NCI-H510A treated with DMSO at 0.1 percent for 48 hours (cell line): ENCODE measurements at regions not wholly inside any gene's neighbourhood (a gene's known extent, or its start where the extent isn't known, plus 50 kb on each side); places are given as distances from the start of the nearest gene placed in this dataset.
"Not testable (repeated sequence)": the region's sequence is repeated elsewhere in the genome, so short reads cannot be mapped to it uniquely, and the experiment has no call there.

ENCODE experiments used
- DNase-seq: peaks from one replicate; lab custom pipeline; 2025; lab: John Stamatoyannopoulos, UW

- DNase-seq, result no peak
These were observed 176.5 kb upstream of the ARID1B start for GRCh38 chr6:156600678-156601077.

GRCh38 chr6:156599978-156600590 is 177.1 kb upstream of the ARID1B start:
- no peak for DNase-seq

- no peak for DNase-seq
These were observed 177.8 kb upstream of the ARID1B start for GRCh38 chr6:156599366-156599765.

- DNase-seq, result peak; percentile 52
These were observed 178.4 kb upstream of the ARID1B start for GRCh38 chr6:156598855-156599180.

GRCh38 chr6:156598071-156598854 is 178.9 kb upstream of the ARID1B start:
- peak; percentile 52 for DNase-seq

GRCh38 chr6:156597095-156597494 is 180.1 kb upstream of the ARID1B start:
- no peak for DNase-seq

GRCh38 chr6:156595476-156595875 is 181.7 kb upstream of the ARID1B start:
- no peak for DNase-seq

- DNase-seq, result no peak
These were observed 183.3 kb upstream of the ARID1B start for GRCh38 chr6:156593893-156594292.

GRCh38 chr6:156593127-156593526 is 184.1 kb upstream of the ARID1B start:
- no peak for DNase-seq

GRCh38 chr6:156590482-156590881 is 186.7 kb upstream of the ARID1B start:
- no peak for DNase-seq

GRCh38 chr6:156589281-156589680 is 187.9 kb upstream of the ARID1B start:
- DNase-seq, result no peak

- peak; percentile 2 for DNase-seq
These were observed 189.4 kb upstream of the ARID1B start for GRCh38 chr6:156587751-156588301.

GRCh38 chr6:156587071-156587470 is 190.1 kb upstream of the ARID1B start:
- DNase-seq, result no peak

- peak; percentile 52 for DNase-seq
These were observed 191.3 kb upstream of the ARID1B start for GRCh38 chr6:156585859-156586258.

GRCh38 chr6:156584121-156584520 is 193.1 kb upstream of the ARID1B start:
- not testable (repeated sequence) for DNase-seq

- DNase-seq, result no peak
These were observed 194.1 kb upstream of the ARID1B start for GRCh38 chr6:156583083-156583482.

- peak; percentile 89 for DNase-seq
These were observed 194.6 kb upstream of the ARID1B start for GRCh38 chr6:156582509-156582992.

GRCh38 chr6:156579564-156579963 is 197.6 kb upstream of the ARID1B start:
- DNase-seq, result no peak

GRCh38 chr6:156577749-156578148 is 199.4 kb upstream of the ARID1B start:
- DNase-seq, result no peak

GRCh38 chr6:156575361-156575760 is 201.8 kb upstream of the ARID1B start:
- DNase-seq, result no peak

GRCh38 chr6:156564807-156565149 is 212.4 kb upstream of the ARID1B start:
- no peak for DNase-seq

- DNase-seq, result peak; percentile 69
These were observed 212.9 kb upstream of the ARID1B start for GRCh38 chr6:156564127-156564806.

- DNase-seq, result peak; percentile 94
These were observed 213.5 kb upstream of the ARID1B start for GRCh38 chr6:156563714-156564113.
